ENCODE measurements at regions not wholly inside any gene's neighbourhood (a gene's known extent, or its start where the extent isn't known, plus 50 kb on each side); places are given as distances from the start of the nearest gene placed in this dataset.

- CTCF ChIA-PET = no interaction called here
- H3K9me3 Mint-ChIP-seq (ENCODE audit: low read depth, unreplicated experiment) = no peaks in the 10 kb centered on the region
- no peak overlapping the region for H3K4me3 Mint-ChIP-seq (ENCODE audit: low read depth, unreplicated experiment)
- no peak for TF ChIP-seq CTCF (IDR thresholded peaks at IDR 0.05; ENCODE audit: unreplicated experiment)
- DNase-seq = no peak
- H3K27me3 Mint-ChIP-seq (ENCODE audit: unreplicated experiment) = peaks cover 62% of the 10 kb centered on the region
- no peak overlapping the region for H3K27ac Mint-ChIP-seq (ENCODE audit: unreplicated experiment)
- no peaks in the 10 kb centered on the region for H3K4me1 Mint-ChIP-seq (ENCODE audit: low read depth, unreplicated experiment)
- BruUV-seq (replicated peaks) = no TSS peak
- intact Hi-C loops (cut with micrococcal nuclease; ENCODE audit: unreplicated experiment) = no loop called here
- no peaks in the 10 kb centered on the region for H3K36me3 Mint-ChIP-seq (ENCODE audit: insufficient read depth, unreplicated experiment)
These were observed 204.2 kb downstream of the CYLD start for GRCh38 chr16:50946098-50946497.

- Mint-ChIP-seq H3K9me3 (ENCODE audit: low read depth, unreplicated experiment) (no peaks in the 10 kb centered on the region), H3K36me3 (ENCODE audit: insufficient read depth, unreplicated experiment) (no peaks in the 10 kb centered on the region), H3K4me3 (ENCODE audit: low read depth, unreplicated experiment) (no peak overlapping the region), H3K27me3 (ENCODE audit: unreplicated experiment) (peaks cover 71% of the 10 kb centered on the region), H3K4me1 (ENCODE audit: low read depth, unreplicated experiment) (no peaks in the 10 kb centered on the region), H3K27ac (ENCODE audit: unreplicated experiment) (no peak overlapping the region)
- CTCF ChIA-PET = interaction anchor here (0.6 kb wide), 2 partner anchors 576 to 832 kb away, joined by 3 to 4 read pairs; partner anchors contain the start of gene BRD7
- no peak for DNase-seq
- intact Hi-C loops (cut with micrococcal nuclease; ENCODE audit: unreplicated experiment) = no loop called here
- no TSS peak for BruUV-seq (replicated peaks)
- TF ChIP-seq CTCF (IDR thresholded peaks at IDR 0.05; ENCODE audit: unreplicated experiment) = no peak
These were observed 203.3 kb downstream of the CYLD start for GRCh38 chr16:50945171-50945570.

GRCh38 chr16:50944436-50944835 lies 202.6 kb downstream of the CYLD start:
- CTCF ChIA-PET = no interaction called here
- no peak for TF ChIP-seq CTCF (IDR thresholded peaks at IDR 0.05; ENCODE audit: unreplicated experiment)
- no peak overlapping the region for H3K4me3 Mint-ChIP-seq (ENCODE audit: low read depth, unreplicated experiment)
- H3K9me3 Mint-ChIP-seq (ENCODE audit: low read depth, unreplicated experiment) = no peaks in the 10 kb centered on the region
- H3K36me3 Mint-ChIP-seq (ENCODE audit: insufficient read depth, unreplicated experiment) = no peaks in the 10 kb centered on the region
- no TSS peak for BruUV-seq (replicated peaks)
- intact Hi-C loops (cut with micrococcal nuclease; ENCODE audit: unreplicated experiment) = no loop called here
- H3K27me3 Mint-ChIP-seq (ENCODE audit: unreplicated experiment) = peaks cover 78% of the 10 kb centered on the region
- no peak overlapping the region for H3K27ac Mint-ChIP-seq (ENCODE audit: unreplicated experiment)
- no peak for DNase-seq
- no peaks in the 10 kb centered on the region for H3K4me1 Mint-ChIP-seq (ENCODE audit: low read depth, unreplicated experiment)

- no peaks in the 10 kb centered on the region for H3K4me1 Mint-ChIP-seq (ENCODE audit: low read depth, unreplicated experiment)
- no peak overlapping the region for H3K4me3 Mint-ChIP-seq (ENCODE audit: low read depth, unreplicated experiment)
- no peak for TF ChIP-seq CTCF (IDR thresholded peaks at IDR 0.05; ENCODE audit: unreplicated experiment)
- CTCF ChIA-PET = no interaction called here
- no peak for DNase-seq
- no peak overlapping the region for H3K27ac Mint-ChIP-seq (ENCODE audit: unreplicated experiment)
- H3K27me3 Mint-ChIP-seq (ENCODE audit: unreplicated experiment) = peaks cover 78% of the 10 kb centered on the region
- BruUV-seq (replicated peaks) = no TSS peak
- no peaks in the 10 kb centered on the region for H3K36me3 Mint-ChIP-seq (ENCODE audit: insufficient read depth, unreplicated experiment)
- H3K9me3 Mint-ChIP-seq (ENCODE audit: low read depth, unreplicated experiment) = no peaks in the 10 kb centered on the region
- intact Hi-C loops (cut with micrococcal nuclease; ENCODE audit: unreplicated experiment) = no loop called here
These were observed 202.1 kb downstream of the CYLD start for GRCh38 chr16:50944033-50944432.

- no peaks in the 10 kb centered on the region for H3K4me1 Mint-ChIP-seq (ENCODE audit: low read depth, unreplicated experiment)
- H3K4me3 Mint-ChIP-seq (ENCODE audit: low read depth, unreplicated experiment) = no peak overlapping the region
- peaks cover 86% of the 10 kb centered on the region for H3K27me3 Mint-ChIP-seq (ENCODE audit: unreplicated experiment)
- TF ChIP-seq CTCF (IDR thresholded peaks at IDR 0.05; ENCODE audit: unreplicated experiment) = no peak
- CTCF ChIA-PET = no interaction called here
- intact Hi-C loops (cut with micrococcal nuclease; ENCODE audit: unreplicated experiment) = no loop called here
- BruUV-seq (replicated peaks) = no TSS peak
- no peak for DNase-seq
- no peaks in the 10 kb centered on the region for H3K36me3 Mint-ChIP-seq (ENCODE audit: insufficient read depth, unreplicated experiment)
- H3K27ac Mint-ChIP-seq (ENCODE audit: unreplicated experiment) = no peak overlapping the region
- H3K9me3 Mint-ChIP-seq (ENCODE audit: low read depth, unreplicated experiment) = no peaks in the 10 kb centered on the region
These were observed 200.3 kb downstream of the CYLD start for GRCh38 chr16:50942143-50942542.
